Heart left ventricle (tissue), 13 donors: ENCODE measurements at regions not wholly inside any gene's neighbourhood (a gene's known extent, or its start where the extent isn't known, plus 50 kb on each side); places are given as distances from the start of the nearest gene placed in this dataset.

Experiments used
- CTCF ChIP-seq, 12 donors: fragments of 200-600 bp; sonication (generic) in 4 of 12; IDR thresholded peaks; one replicate each; pipeline versions ENCODE4 v1.5.0 to v1.8.0; 2018 to 2022; ENCODE audit warnings: antibody characterized with exemption in 12 of 12, mild to moderate bottlenecking in 5 of 12
- POLR2A ChIP-seq, 2 donors: fragments of 450-650 bp; IDR thresholded peaks; one replicate each; pipeline ENCODE4 v1.6.1; 2017; ENCODE audit warnings: antibody characterized with exemption in 2 of 2, mild to moderate bottlenecking in 2 of 2, moderate library complexity in 2 of 2
- donor health status: ischemic (EF 13 %, LVEDD 7.1; RV severe dilation, severe dysfunction).
- donor health status: DM: no; HTN: yes; CAD: no.
- donor health status: DM: no; HTN: no; CAD: no.
- donor health status: ischemic (EF 25% LVEDD 6.9; RV normal size, moderate dysfunction).
- donor health status: ischemic (EF 25% LVEDD 5.7; RV mildly dilated, moderate dysfunction).
- donor health status: ischemic (EF 35%, LVEDD 5.7; RV mildly dilated, moderate dysfunction).
- donor health status: nonischemic (EF 11% LVEDD 7.7; RV severe dilation, severe dysfunction).
- donor health status: DM: yes; HTN: yes; CAD: no.
- donor health status: PGD.
- donor health status: ischemic (EF 29% LVEDD 5.4; RV normal size, mild dysfunction).
- donor health status: nonischemic (EF 23%, LVEDD 6.1; RV moderate dilation, normal function).

DNA sequence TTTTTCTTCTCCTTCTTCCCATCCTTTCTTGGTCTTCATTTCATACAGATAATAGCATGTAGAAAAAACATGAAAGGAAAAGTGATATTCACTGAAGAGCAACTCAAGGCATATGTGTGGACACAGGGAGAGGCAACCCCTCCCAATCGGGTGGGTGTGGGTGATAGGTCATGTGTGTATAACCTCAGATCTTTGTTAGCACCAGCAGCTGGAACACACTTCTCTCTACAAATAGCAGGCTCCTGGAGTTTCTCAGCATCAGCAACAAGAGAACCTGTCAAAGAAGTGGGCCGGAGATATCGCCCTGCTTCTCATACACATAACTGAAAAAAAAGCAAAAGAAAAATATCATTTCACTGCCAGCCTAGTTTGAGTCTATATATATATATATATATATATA, 426.4 kb downstream of the DTWD2 start:
- TF ChIP-seq POLR2A (IDR thresholded peaks at IDR 0.05) = no peak
- no peak for TF ChIP-seq CTCF (IDR thresholded peaks at IDR 0.05)
